Renal cortex interstitium (tissue), 11 donors: ENCODE measurements at regions not wholly inside any gene's neighbourhood (a gene's known extent, or its start where the extent isn't known, plus 50 kb on each side); places are given as distances from the start of the nearest gene placed in this dataset.

Experiments used
- DNase-seq, 11 donors: peaks; one replicate each; pipeline ENCODE4 v3.0.0-alpha.2; 2013; ENCODE audit warnings: low read depth in 9 of 11, low spot score in 4 of 11; ENCODE audit errors: extremely low read depth in 1 of 11

DNA sequence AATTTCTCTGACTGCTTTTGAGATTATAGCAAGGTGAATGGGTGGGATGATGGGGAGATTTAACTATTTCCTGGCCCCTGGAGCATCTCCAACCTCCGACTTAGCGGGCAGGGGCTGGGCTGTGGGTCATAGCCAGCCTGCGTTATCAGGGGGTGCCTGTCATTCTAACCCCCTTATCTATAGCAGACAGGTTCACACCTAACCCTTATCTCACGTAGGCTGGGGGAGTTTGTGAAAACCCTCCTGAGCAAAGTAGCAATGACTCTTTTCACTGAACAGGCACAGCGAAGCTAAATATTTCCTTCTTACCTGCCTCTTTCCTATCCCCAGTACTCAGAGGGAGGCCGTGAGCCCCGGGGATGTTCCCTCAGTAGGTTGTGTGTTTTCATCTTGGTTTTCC is 511.4 kb upstream of the B3GAT1 start:
- no peak for DNase-seq

DNA sequence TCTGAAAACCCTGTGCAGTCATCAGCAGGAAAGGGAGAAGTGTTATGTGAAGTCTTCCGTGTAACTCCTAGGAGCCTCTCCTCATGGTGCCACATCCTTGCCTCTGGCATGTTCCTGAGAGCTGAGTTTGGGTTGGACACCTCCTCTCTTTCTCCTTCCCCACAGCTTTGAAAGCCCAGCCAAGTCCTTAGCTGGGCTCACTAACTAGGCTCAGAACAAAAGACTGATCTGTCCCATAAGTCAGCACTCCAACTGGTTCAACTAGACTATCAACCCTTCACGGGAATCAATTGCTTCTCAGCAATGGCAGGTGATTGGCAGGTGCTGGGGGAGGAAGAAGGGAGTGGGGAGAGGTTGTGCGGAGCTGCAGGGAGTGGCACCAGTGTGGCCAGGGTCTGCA is 509.9 kb upstream of the B3GAT1 start:
- DNase-seq = no peak

DNA sequence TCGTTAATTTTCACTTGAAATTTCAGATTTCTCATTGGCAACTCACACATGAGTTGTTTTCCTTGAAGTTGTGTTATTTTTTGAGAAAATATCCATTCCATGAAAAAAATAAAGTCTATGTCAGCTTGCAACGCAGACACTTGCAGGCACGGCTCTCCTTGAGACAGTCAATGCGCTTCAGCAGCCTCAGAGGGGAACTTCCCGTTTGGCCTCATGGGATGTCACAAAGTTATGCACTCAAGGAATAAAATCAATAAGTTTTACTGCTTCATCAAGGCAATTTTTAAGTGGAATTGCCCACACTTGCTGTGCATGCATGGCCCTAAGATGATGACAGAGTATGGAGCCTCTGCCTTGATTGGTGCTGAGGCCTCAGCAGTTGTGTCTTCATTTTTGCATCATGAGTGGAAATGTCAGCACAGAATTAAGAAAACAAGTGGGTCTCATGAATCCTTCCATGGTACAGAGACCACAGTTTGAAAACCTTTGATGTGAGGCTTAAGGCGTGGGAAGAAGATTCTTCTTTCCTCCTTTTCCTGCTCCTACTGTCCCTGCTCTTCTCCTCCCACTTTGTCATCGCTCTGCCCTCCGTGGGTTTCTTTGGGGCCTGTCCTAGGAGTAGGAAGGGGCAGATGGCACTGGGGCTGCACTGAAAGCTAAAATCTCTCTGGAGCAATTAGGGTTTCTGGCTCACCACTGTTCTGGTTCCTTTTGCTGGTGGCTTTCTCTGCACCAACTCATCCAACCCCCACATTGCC is 509.0 kb upstream of the B3GAT1 start:
- DNase-seq = no peak

DNA sequence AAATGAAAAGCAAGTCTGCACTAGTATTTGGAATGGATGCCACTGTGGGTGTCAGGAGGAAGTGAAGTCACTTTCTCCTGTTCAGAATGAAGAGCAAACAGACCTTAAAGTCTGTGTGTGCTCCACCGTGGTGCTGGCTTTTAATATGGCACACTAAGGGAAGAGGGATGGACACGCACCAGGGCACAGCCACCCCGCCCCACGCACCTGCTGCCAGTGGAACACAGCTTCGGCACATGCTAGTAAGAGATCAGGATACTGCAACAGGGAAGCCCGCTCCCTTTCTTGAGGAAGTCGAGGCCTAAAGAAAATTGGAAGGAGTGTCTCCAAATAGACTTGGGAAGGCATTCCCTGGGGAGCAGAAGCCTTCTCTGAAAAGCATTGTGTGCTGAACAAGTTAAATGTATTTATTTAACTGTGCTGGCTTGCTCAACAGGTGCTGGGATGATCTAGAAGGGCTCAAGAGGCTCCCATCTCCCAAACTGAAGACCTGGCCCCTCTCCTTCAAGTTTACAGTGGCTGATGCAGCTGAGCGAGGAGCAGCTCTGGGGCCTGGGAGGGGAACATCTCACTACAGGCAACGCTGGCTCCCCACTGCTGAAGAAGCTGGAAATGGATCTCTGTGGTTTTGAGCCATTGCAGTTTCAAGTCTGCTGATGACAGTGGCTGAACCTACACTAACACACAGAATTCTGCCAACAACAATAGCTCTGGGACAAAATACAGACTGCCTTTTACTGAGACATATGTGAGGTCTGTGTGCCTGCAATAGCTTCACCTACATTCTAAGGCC is 504.6 kb upstream of the B3GAT1 start:
- no peak for DNase-seq

- DNase-seq = no peak
These were observed 503.8 kb upstream of the B3GAT1 start for GRCh38 chr11:134915881-134916280.

DNA sequence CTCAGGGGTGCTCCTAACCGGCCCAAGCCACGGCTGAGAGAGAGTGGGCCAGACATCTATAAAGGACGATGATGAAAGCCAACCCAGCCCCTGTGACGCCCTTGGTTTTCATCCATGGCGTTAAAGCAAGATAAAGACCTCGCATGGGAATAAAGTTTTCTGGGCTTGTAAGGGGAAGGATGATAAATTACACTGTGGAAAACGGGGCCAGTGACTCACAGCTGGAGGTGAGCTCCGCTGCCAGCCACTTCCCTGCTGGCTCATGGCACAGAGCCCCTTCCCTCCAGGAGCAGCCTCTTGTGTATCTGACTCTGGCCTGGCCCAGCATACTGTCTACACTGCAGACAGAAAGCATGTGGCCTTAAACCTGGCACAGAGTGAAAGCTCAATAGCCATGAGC is 503.2 kb upstream of the B3GAT1 start:
- DNase-seq = no peak

GRCh38 chr11:134913999-134914590 is 502.1 kb upstream of the B3GAT1 start:
- DNase-seq = no peak

DNA sequence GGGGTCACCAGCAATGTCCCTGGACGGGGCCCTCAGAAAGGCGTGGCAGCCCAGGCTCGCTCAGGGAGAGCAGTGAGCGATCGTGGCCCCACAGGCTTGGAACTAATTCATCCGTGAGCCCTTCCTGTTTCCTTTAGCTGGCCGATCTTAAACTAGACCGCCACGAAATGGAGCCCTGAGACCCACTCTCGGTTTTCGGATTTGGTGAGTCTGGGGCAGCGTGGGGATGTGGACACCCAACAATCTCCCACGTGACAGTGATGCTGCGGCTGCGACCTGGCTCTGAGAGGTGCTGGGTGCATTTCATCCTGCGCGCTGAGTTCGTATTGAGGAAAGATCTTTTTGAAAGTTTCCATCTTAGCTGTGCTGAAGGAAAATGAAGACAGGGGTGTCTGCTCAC is 501.3 kb upstream of the B3GAT1 start:
- DNase-seq = no peak

DNA sequence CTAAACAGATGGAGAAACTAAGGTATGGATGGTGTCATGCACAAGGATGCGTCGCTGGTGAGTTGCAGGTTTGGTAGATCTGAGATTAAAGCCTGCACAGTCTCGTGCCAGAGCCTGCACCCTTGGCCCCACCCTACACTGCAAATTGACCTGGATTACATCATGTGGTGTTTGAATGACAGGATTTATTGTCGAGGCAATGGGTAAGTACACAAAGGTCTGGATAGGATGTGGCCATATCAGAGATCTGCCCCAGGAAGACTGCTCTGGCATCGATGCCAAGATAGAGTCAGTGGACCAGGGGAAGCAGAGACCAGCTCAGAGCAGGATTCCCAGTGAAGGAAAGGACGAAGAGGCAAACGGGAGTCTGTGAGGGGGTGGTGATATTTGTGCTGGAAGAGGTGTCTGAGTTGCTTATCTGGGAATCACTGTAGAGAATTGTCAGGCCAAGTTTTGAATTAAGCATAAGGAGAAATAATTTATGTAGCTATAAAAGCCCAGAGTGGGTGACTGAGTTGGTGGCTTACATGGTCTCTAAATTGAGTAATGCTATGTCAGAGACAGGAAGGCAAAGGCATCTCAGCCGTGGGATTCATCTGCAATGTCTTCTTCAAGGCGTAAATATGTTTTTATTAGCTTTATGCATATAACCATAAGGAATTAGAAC is 499.6 kb upstream of the B3GAT1 start:
- DNase-seq = no peak

- no peak for DNase-seq
These were observed 496.5 kb upstream of the B3GAT1 start for GRCh38 chr11:134908583-134908982.

GRCh38 chr11:134907636-134908035 is 495.6 kb upstream of the B3GAT1 start:
- DNase-seq = no peak

DNA sequence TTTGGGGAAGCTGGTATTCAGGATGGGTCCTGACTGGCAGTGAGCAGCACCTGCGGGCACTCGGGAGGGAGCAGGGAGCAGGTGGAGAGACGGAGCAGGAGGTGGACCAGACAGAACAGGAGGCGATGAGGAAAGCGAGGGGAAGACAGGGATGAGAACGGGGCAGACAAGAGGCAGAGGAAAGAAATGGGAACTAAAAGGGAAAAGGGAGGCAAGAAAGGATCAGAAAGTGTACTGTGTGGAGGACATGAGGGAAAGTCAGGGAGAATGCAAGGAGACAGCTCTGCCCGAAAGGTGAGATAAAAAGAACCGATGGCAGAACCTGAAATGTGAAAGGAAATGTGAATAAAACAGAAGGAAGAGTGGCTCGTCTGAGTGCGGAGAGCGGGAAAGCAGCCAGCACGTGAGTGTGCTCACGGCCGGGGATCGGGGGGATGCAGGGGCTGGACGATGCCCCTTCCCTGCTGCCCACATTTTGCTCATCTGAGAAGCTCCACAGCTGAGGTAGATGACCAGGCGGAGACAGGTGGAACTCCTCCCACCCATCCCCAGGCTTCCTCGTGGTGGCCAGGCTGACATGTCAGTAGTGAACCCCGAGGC is 494.4 kb upstream of the B3GAT1 start:
- no peak for DNase-seq

- no peak for DNase-seq
These were observed 493.9 kb upstream of the B3GAT1 start for GRCh38 chr11:134905928-134906327.

DNA sequence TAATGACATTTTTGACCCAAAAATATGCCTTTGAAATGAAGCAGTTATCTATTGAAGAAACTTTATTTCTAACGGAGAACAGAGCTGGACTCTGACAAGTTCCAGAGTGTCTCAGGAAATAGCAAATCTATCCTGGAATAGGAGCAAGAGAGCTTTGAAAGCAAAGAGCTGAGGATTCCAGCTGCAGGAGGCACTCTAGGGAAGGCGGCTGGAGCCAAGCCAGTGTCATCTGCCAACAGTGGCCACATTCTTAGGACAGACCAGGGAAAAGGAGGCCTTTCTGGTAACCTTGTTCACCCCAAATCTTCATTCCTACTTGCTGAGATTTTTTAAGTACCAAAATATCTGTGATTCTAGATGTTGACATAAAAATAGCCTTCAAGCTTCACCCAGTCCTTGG is 493.5 kb upstream of the B3GAT1 start:
- no peak for DNase-seq

- no peak for DNase-seq
These were observed 492.2 kb upstream of the B3GAT1 start for GRCh38 chr11:134904103-134904790.

DNA sequence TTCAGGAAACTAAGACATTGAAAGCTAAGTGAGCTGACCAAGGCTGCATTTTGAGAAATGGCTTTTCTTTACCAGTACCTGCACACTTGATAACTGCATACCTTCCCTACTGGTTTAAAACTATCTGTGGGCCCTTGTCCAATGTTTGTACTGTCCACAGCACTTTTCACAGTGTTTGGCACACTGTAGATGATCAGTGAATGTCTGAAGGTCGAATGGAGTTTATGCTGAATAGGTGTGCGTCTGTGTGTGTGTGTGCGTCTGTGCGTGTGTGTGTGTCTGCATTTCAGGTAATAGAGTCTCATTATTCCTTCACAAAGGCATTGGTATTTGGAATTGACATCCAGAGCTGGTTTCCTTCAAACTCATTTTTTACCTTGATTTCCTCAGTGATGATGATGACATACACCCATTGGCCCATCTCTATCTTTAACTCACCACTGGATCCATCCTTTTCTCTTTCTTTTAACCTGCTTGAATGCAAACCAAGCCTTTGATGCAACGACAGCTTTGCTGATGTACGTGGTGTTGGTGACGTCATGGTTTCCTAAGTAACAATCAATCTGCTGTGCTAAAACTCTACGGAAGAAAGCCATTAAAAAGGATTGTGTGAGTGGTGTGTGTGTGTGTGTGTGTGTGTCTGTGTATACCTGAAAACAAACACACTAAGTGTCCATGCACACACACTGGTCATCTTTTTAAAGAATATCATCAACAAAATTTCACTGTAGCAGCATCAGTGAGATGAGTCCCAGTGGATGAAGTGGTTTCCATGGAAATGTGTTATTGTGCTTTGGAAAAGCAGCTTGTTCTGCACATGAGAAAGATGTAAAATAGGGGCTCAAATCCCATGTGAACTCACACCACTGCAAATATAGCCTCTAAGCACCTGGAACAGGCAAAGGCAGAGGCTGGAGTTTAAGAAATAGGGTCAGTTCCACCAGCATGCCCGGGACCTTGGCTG is 490.2 kb upstream of the B3GAT1 start:
- DNase-seq = no peak

GRCh38 chr11:134901542-134901941 is 489.5 kb upstream of the B3GAT1 start:
- DNase-seq = no peak
